WTC11 (cell line): ENCODE measurements at regions not wholly inside any gene's neighbourhood (a gene's known extent, or its start where the extent isn't known, plus 50 kb on each side); places are given as distances from the start of the nearest gene placed in this dataset.

Experiments used
- ATAC-seq: fragments of 200-7000 bp; cut with Tn5 transposase; 2 replicates; pipeline ENCODE4 v1.10.0; 2021; ENCODE audit warnings: mild to moderate bottlenecking, moderate library complexity
- CTCF ChIA-PET: fragments of 300-600 bp; sonication (Branson Sonifier 250); formaldehyde crosslinking; loops from one replicate; lab custom pipeline; 2021; ENCODE audit warnings: antibody characterized with exemption; lab: Charles Lee
- POLR2A ChIA-PET: fragments of 350-600 bp; sonication (Branson Sonifier 250); formaldehyde crosslinking; loops from one replicate; lab custom pipeline; 2021; ENCODE audit warnings: antibody characterized with exemption; lab: Charles Lee
- DNase-seq: peaks from one replicate; pipeline ENCODE4 v3.0.0; 2021; ENCODE audit warnings: low spot score
- H3K27ac Mint-ChIP-seq: 2 replicates; pipeline ENCODE4 v1.8.0; 2021; ENCODE audit warnings: mixed read lengths
- H3K27me3 Mint-ChIP-seq: 2 replicates; pipeline ENCODE4 v1.8.0; 2021; ENCODE audit warnings: low read depth, mild to moderate bottlenecking, moderate library complexity, mixed read lengths
- H3K36me3 Mint-ChIP-seq: 2 replicates; pipeline ENCODE4 v1.8.0; 2021; ENCODE audit warnings: mixed read lengths
- H3K4me1 Mint-ChIP-seq: 2 replicates; pipeline ENCODE4 v1.8.0; 2022; ENCODE audit warnings: mixed read lengths
- H3K4me3 Mint-ChIP-seq: 2 replicates; pipeline ENCODE4 v1.8.0; 2021; ENCODE audit warnings: mild to moderate bottlenecking, moderate library complexity, mixed read lengths
- H3K9me3 Mint-ChIP-seq: 2 replicates; pipeline ENCODE4 v1.8.0; 2021; ENCODE audit warnings: mixed read lengths
- ETV6 ChIP-seq: sonication (generic); formaldehyde crosslinking; IDR thresholded peaks from 2 replicates; pipeline ENCODE4 v1.8.1; 2022; ENCODE audit warnings: mild to moderate bottlenecking, missing genetic modification reagents
- FOXJ3 ChIP-seq: sonication (generic); formaldehyde crosslinking; IDR thresholded peaks from 2 replicates; pipeline ENCODE4 v1.9.0; 2021; ENCODE audit warnings: missing genetic modification reagents, mild to moderate bottlenecking, borderline replicate concordance
- NFATC4 ChIP-seq: fragments of 250-450 bp; sonication (Bioruptor Pico); IDR thresholded peaks from 2 replicates; pipeline ENCODE4 v1.9.0; 2021; ENCODE audit warnings: mild to moderate bottlenecking
- TCF7 ChIP-seq: sonication (generic); formaldehyde crosslinking; IDR thresholded peaks from 2 replicates; pipeline ENCODE4 v1.8.0; 2022; ENCODE audit warnings: mild to moderate bottlenecking, low read depth, missing genetic modification reagents, moderate library complexity
- ZNF232 ChIP-seq: sonication (generic); formaldehyde crosslinking; IDR thresholded peaks from 2 replicates; pipeline ENCODE4 v1.8.0; 2022; ENCODE audit warnings: mild to moderate bottlenecking, missing genetic modification reagents
- ZNF416 ChIP-seq: fragments of 250-450 bp; sonication (Bioruptor Pico); IDR thresholded peaks from 2 replicates; pipeline ENCODE4 v1.9.0; 2021; ENCODE audit warnings: mild to moderate bottlenecking, inconsistent platforms
- TF ChIP-seq, protein P1 (sequence below): sonication (generic); formaldehyde crosslinking; IDR thresholded peaks from 2 replicates; pipeline ENCODE4 v1.8.1; 2023; ENCODE audit warnings: mild to moderate bottlenecking, missing genetic modification reagents, moderate library complexity
- TF ChIP-seq, protein P2 (sequence below): sonication (generic); formaldehyde crosslinking; IDR thresholded peaks from 2 replicates; pipeline ENCODE4 v1.8.0; 2022; ENCODE audit warnings: mild to moderate bottlenecking, missing genetic modification reagents
- TF ChIP-seq, protein P3 (sequence below): sonication (generic); formaldehyde crosslinking; IDR thresholded peaks from 2 replicates; pipeline ENCODE4 v1.8.1; 2022; ENCODE audit warnings: mild to moderate bottlenecking, moderate library complexity, missing genetic modification reagents
- TF ChIP-seq, protein P4 (sequence below): sonication (generic); formaldehyde crosslinking; IDR thresholded peaks from 2 replicates; pipeline ENCODE4 v1.8.1; 2023; ENCODE audit warnings: mild to moderate bottlenecking, moderate library complexity, missing genetic modification reagents
- TF ChIP-seq, protein P5 (sequence below): sonication (generic); formaldehyde crosslinking; IDR thresholded peaks from 2 replicates; pipeline ENCODE4 v1.8.1; 2023; ENCODE audit warnings: mild to moderate bottlenecking, missing genetic modification reagents
- TF ChIP-seq, protein P6 (sequence below): fragments of 250-450 bp; sonication (Bioruptor Pico); IDR thresholded peaks from 2 replicates; pipeline ENCODE4 v1.9.0; 2021; ENCODE audit warnings: mild to moderate bottlenecking, borderline replicate concordance
- TF ChIP-seq, protein P7 (sequence below): fragments of 250-450 bp; sonication (Bioruptor Pico); conservative IDR thresholded peaks from 2 replicates; pipeline ENCODE4 v1.9.0; 2021; ENCODE audit warnings: mild to moderate bottlenecking
- TF ChIP-seq, protein P8 (sequence below): sonication (generic); formaldehyde crosslinking; conservative IDR thresholded peaks from 2 replicates; pipeline ENCODE4 v1.8.1; 2023; ENCODE audit warnings: mild to moderate bottlenecking, low read depth, missing genetic modification reagents, moderate library complexity
- TF ChIP-seq, protein P9 (sequence below): sonication (generic); formaldehyde crosslinking; IDR thresholded peaks from 2 replicates; pipeline ENCODE4 v1.8.1; 2022; ENCODE audit warnings: mild to moderate bottlenecking, missing genetic modification reagents, moderate library complexity, borderline replicate concordance

DNA sequence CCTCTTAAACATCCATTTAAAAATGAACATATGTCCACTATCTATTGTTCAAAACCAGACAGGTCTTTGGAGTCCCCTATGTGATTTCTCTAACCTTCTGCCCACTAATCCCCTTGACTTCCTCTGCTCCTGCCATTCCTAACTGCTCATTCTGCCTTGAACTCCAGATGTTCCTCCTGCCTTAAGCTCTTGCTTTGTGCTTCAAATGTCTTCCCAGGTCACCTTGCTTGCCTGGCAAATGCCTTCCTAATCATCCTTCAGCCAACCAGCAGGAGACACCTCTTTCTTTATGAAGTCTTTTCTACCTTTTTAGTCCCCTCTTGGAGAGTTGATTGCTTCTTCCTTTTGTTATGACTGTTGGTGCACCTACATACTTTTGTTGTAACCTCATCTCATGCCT lies 1043.0 kb upstream of the CHAC2 start:
- ChIA-PET CTCF (no interaction called here), POLR2A (no interaction called here)
- Mint-ChIP-seq H3K4me3 (no peak overlapping the region), H3K4me1 (peaks cover 6% of the 10 kb centered on the region), H3K36me3 (no peaks in the 10 kb centered on the region), H3K9me3 (peaks cover 16% of the 10 kb centered on the region), H3K27ac (peak overlapping the region; percentile 14; the same call in 1 of the 2 replicates), H3K27me3 (no peaks in the 10 kb centered on the region)
- no peak for DNase-seq
- TF ChIP-seq NFATC4 (no peak), ZNF416 (CRISPR knock-in tag) (no peak)
- TF ChIP-seq, protein P1, sequence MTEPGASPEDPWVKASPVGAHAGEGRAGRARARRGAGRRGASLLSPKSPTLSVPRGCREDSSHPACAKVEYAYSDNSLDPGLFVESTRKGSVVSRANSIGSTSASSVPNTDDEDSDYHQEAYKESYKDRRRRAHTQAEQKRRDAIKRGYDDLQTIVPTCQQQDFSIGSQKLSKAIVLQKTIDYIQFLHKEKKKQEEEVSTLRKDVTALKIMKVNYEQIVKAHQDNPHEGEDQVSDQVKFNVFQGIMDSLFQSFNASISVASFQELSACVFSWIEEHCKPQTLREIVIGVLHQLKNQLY (CRISPR knock-in tag) = no peak
- TF ChIP-seq, protein P2, sequence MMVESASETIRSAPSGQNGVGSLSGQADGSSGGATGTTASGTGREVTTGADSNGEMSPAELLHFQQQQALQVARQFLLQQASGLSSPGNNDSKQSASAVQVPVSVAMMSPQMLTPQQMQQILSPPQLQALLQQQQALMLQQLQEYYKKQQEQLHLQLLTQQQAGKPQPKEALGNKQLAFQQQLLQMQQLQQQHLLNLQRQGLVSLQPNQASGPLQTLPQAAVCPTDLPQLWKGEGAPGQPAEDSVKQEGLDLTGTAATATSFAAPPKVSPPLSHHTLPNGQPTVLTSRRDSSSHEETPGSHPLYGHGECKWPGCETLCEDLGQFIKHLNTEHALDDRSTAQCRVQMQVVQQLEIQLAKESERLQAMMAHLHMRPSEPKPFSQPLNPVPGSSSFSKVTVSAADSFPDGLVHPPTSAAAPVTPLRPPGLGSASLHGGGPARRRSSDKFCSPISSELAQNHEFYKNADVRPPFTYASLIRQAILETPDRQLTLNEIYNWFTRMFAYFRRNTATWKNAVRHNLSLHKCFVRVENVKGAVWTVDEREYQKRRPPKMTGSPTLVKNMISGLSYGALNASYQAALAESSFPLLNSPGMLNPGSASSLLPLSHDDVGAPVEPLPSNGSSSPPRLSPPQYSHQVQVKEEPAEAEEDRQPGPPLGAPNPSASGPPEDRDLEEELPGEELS = no peak
- TF ChIP-seq, protein P3, sequence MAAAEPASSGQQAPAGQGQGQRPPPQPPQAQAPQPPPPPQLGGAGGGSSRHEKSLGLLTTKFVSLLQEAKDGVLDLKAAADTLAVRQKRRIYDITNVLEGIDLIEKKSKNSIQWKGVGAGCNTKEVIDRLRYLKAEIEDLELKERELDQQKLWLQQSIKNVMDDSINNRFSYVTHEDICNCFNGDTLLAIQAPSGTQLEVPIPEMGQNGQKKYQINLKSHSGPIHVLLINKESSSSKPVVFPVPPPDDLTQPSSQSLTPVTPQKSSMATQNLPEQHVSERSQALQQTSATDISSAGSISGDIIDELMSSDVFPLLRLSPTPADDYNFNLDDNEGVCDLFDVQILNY (CRISPR knock-in tag) = no peak
- TF ChIP-seq, protein P4, sequence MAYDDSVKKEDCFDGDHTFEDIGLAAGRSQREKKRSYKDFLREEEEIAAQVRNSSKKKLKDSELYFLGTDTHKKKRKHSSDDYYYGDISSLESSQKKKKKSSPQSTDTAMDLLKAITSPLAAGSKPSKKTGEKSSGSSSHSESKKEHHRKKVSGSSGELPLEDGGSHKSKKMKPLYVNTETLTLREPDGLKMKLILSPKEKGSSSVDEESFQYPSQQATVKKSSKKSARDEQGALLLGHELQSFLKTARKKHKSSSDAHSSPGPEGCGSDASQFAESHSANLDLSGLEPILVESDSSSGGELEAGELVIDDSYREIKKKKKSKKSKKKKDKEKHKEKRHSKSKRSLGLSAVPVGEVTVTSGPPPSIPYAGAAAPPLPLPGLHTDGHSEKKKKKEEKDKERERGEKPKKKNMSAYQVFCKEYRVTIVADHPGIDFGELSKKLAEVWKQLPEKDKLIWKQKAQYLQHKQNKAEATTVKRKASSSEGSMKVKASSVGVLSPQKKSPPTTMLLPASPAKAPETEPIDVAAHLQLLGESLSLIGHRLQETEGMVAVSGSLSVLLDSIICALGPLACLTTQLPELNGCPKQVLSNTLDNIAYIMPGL (CRISPR knock-in tag) = no peak
- ATAC-seq = peak; percentile 70

DNA sequence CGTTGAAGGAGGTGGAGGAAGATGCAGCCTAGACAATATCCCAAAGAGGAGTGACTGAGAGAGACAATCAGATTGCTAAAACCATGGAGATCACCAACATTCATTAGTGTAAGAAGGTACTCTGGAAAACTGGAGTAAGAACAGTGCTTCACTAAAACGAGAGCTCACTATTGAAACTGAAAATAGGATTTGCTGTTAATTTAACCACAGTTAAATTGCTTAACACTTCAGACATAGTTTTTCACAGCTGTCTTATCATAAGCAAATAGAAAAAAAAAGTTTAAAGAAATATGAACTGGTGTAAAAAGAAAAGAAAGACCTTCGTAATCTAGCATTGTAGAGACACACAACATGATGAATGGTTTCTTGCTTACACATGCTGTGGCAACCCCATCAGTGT lies 1049.8 kb upstream of the CHAC2 start:
- Mint-ChIP-seq H3K4me1 (peaks cover 3% of the 10 kb centered on the region; the same call in 1 of the 2 replicates), H3K9me3 (no peaks in the 10 kb centered on the region), H3K36me3 (no peaks in the 10 kb centered on the region), H3K27me3 (no peaks in the 10 kb centered on the region), H3K4me3 (no peak overlapping the region), H3K27ac (no peak overlapping the region)
- ATAC-seq (no peak), DNase-seq (no peak)
- ChIA-PET POLR2A (no interaction called here), CTCF (no interaction called here)
- no peak for TF ChIP-seq ETV6
- TF ChIP-seq FOXJ3 (CRISPR knock-in tag) = no peak
- TF ChIP-seq, protein P5, sequence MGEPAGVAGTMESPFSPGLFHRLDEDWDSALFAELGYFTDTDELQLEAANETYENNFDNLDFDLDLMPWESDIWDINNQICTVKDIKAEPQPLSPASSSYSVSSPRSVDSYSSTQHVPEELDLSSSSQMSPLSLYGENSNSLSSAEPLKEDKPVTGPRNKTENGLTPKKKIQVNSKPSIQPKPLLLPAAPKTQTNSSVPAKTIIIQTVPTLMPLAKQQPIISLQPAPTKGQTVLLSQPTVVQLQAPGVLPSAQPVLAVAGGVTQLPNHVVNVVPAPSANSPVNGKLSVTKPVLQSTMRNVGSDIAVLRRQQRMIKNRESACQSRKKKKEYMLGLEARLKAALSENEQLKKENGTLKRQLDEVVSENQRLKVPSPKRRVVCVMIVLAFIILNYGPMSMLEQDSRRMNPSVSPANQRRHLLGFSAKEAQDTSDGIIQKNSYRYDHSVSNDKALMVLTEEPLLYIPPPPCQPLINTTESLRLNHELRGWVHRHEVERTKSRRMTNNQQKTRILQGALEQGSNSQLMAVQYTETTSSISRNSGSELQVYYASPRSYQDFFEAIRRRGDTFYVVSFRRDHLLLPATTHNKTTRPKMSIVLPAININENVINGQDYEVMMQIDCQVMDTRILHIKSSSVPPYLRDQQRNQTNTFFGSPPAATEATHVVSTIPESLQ (CRISPR knock-in tag) = no peak
- TF ChIP-seq, protein P6, sequence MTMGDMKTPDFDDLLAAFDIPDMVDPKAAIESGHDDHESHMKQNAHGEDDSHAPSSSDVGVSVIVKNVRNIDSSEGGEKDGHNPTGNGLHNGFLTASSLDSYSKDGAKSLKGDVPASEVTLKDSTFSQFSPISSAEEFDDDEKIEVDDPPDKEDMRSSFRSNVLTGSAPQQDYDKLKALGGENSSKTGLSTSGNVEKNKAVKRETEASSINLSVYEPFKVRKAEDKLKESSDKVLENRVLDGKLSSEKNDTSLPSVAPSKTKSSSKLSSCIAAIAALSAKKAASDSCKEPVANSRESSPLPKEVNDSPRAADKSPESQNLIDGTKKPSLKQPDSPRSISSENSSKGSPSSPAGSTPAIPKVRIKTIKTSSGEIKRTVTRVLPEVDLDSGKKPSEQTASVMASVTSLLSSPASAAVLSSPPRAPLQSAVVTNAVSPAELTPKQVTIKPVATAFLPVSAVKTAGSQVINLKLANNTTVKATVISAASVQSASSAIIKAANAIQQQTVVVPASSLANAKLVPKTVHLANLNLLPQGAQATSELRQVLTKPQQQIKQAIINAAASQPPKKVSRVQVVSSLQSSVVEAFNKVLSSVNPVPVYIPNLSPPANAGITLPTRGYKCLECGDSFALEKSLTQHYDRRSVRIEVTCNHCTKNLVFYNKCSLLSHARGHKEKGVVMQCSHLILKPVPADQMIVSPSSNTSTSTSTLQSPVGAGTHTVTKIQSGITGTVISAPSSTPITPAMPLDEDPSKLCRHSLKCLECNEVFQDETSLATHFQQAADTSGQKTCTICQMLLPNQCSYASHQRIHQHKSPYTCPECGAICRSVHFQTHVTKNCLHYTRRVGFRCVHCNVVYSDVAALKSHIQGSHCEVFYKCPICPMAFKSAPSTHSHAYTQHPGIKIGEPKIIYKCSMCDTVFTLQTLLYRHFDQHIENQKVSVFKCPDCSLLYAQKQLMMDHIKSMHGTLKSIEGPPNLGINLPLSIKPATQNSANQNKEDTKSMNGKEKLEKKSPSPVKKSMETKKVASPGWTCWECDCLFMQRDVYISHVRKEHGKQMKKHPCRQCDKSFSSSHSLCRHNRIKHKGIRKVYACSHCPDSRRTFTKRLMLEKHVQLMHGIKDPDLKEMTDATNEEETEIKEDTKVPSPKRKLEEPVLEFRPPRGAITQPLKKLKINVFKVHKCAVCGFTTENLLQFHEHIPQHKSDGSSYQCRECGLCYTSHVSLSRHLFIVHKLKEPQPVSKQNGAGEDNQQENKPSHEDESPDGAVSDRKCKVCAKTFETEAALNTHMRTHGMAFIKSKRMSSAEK = no peak
- TF ChIP-seq, protein P7, sequence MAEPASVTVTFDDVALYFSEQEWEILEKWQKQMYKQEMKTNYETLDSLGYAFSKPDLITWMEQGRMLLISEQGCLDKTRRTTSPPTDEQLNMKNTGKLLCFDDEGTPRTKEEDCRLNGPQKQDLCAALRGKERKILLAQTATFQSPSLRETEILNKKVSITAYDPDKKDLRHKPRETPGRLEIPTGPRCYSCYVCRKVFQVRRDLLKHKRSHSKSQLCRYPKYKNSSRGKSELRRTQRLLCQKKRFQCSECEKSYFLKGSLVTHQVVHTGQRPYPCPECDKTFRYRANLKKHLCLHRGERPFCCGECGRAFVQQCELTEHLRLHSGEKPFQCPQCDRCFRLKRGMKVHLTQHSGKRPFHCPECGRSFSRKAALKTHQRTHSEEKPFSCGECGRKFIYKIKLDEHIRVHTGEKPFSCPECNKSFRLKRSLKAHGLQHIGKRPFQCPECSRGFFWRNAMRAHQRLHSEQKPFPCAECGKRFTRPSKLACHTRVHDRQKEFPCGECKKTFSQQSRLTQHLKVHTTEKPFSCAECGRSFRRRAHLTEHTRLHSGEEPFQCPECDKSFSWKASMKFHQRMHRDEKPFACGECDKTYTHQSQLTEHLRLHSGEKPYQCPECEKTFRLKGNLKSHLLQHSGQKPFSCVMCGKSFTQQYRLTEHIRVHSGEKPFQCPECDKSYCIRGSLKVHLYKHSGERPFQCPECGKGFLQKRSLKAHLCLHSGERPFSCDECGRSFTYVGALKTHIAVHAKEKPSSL = no peak
- TF ChIP-seq TCF7 (CRISPR knock-in tag) = no peak
- TF ChIP-seq, protein P8, sequence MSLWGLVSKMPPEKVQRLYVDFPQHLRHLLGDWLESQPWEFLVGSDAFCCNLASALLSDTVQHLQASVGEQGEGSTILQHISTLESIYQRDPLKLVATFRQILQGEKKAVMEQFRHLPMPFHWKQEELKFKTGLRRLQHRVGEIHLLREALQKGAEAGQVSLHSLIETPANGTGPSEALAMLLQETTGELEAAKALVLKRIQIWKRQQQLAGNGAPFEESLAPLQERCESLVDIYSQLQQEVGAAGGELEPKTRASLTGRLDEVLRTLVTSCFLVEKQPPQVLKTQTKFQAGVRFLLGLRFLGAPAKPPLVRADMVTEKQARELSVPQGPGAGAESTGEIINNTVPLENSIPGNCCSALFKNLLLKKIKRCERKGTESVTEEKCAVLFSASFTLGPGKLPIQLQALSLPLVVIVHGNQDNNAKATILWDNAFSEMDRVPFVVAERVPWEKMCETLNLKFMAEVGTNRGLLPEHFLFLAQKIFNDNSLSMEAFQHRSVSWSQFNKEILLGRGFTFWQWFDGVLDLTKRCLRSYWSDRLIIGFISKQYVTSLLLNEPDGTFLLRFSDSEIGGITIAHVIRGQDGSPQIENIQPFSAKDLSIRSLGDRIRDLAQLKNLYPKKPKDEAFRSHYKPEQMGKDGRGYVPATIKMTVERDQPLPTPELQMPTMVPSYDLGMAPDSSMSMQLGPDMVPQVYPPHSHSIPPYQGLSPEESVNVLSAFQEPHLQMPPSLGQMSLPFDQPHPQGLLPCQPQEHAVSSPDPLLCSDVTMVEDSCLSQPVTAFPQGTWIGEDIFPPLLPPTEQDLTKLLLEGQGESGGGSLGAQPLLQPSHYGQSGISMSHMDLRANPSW (CRISPR knock-in tag) = no peak
- TF ChIP-seq, protein P9, sequence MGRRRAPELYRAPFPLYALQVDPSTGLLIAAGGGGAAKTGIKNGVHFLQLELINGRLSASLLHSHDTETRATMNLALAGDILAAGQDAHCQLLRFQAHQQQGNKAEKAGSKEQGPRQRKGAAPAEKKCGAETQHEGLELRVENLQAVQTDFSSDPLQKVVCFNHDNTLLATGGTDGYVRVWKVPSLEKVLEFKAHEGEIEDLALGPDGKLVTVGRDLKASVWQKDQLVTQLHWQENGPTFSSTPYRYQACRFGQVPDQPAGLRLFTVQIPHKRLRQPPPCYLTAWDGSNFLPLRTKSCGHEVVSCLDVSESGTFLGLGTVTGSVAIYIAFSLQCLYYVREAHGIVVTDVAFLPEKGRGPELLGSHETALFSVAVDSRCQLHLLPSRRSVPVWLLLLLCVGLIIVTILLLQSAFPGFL (CRISPR knock-in tag) = no peak
- no peak for TF ChIP-seq ZNF232
